Cardiac muscle cell (in vitro differentiated cells and primary cell): ENCODE measurements at regions not wholly inside any gene's neighbourhood (a gene's known extent, or its start where the extent isn't known, plus 50 kb on each side); places are given as distances from the start of the nearest gene placed in this dataset.

Experiments
- DNase-seq, 2 donors: peaks; one replicate each; pipeline versions ENCODE4 v3.0.0 to v3.0.0-alpha.2; 2010 to 2017; ENCODE audit warnings: low read depth in 1 of 2, low spot score in 1 of 2
- H3K27ac ChIP-seq: fragments of 200-600 bp; sonication (generic); 2 replicates; pipeline ENCODE4 v1.5.1; 2016
- H3K27me3 ChIP-seq: fragments of 200-600 bp; sonication (generic); 2 replicates; pipeline ENCODE4 v1.6.0; 2016; ENCODE audit warnings: control low read depth
- H3K36me3 ChIP-seq: fragments of 200-600 bp; sonication (generic); 2 replicates; pipeline ENCODE4 v1.5.1; 2016; ENCODE audit warnings: control low read depth
- H3K4me1 ChIP-seq: fragments of 200-600 bp; sonication (generic); 2 replicates; pipeline ENCODE4 v1.8.1; 2017; ENCODE audit warnings: low read depth, mild to moderate bottlenecking, mixed run types
- H3K4me3 ChIP-seq: fragments of 200-600 bp; sonication (generic); 2 replicates; pipeline ENCODE4 v1.5.1; 2016; ENCODE audit warnings: mild to moderate bottlenecking
- H3K9me3 ChIP-seq: fragments of 200-600 bp; sonication (generic); 2 replicates; pipeline ENCODE4 v1.5.1; 2017; ENCODE audit warnings: low read depth, mild to moderate bottlenecking, control low read depth
- CTCF ChIP-seq: IDR thresholded peaks from 2 replicates; pipeline ENCODE4 v1.5.1; 2012; ENCODE audit warnings: low read depth, mild to moderate bottlenecking, low read length

GRCh38 chr10:42981358-42982236 lies 95.3 kb upstream of the RET start:
- DNase-seq, result no peak
- H3K4me1 ChIP-seq, result no peaks in the 10 kb centered on the region
- H3K36me3 ChIP-seq, result no peaks in the 10 kb centered on the region
- no peak overlapping the region for H3K27ac ChIP-seq
- TF ChIP-seq CTCF, result no peak
- no peaks in the 10 kb centered on the region for H3K9me3 ChIP-seq
- H3K4me3 ChIP-seq, result no peak overlapping the region
- no peaks in the 10 kb centered on the region for H3K27me3 ChIP-seq

DNA sequence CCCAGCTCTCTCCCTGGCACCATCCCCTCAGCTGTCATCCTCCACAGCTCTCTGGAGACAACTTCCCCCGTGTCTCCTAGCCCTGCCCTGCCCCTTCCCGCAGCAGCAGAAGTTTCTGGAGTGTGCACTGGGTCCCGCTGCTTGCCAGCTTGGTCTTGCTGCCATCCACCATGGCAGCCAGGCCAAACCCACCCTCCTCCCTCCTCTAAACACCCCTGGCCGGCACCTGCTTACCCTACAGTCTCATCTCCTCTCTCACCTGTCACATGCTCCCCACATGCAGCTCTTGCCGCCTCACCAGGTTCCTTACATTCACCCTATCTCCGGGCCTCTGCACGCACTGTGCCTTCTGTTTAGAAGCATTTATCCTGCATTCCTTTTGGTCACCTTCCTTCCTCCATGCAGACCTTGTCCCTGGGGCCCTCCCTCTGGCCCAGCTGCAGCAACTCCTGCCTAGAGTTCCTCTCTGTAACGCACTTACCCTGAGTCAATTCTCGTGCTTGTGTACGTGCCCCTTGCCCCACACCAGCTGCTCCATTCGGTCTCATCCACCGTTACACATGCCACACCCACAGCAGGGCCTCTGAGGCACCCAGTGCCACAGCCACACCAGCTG lies 93.9 kb upstream of the RET start:
- TF ChIP-seq CTCF, result no peak
- no peak overlapping the region for H3K27ac ChIP-seq
- no peaks in the 10 kb centered on the region for H3K9me3 ChIP-seq
- no peaks in the 10 kb centered on the region for H3K4me1 ChIP-seq
- no peaks in the 10 kb centered on the region for H3K27me3 ChIP-seq
- no peak overlapping the region for H3K4me3 ChIP-seq
- no peaks in the 10 kb centered on the region for H3K36me3 ChIP-seq
- DNase-seq, result no peak

- no peak overlapping the region for H3K4me3 ChIP-seq
- no peaks in the 10 kb centered on the region for H3K9me3 ChIP-seq
- H3K27ac ChIP-seq, result no peak overlapping the region
- no peaks in the 10 kb centered on the region for H3K4me1 ChIP-seq
- no peaks in the 10 kb centered on the region for H3K27me3 ChIP-seq
- TF ChIP-seq CTCF, result no peak
- DNase-seq, result no peak
- H3K36me3 ChIP-seq, result no peaks in the 10 kb centered on the region
These were observed 93.3 kb upstream of the RET start for GRCh38 chr10:42983591-42983990.

DNA sequence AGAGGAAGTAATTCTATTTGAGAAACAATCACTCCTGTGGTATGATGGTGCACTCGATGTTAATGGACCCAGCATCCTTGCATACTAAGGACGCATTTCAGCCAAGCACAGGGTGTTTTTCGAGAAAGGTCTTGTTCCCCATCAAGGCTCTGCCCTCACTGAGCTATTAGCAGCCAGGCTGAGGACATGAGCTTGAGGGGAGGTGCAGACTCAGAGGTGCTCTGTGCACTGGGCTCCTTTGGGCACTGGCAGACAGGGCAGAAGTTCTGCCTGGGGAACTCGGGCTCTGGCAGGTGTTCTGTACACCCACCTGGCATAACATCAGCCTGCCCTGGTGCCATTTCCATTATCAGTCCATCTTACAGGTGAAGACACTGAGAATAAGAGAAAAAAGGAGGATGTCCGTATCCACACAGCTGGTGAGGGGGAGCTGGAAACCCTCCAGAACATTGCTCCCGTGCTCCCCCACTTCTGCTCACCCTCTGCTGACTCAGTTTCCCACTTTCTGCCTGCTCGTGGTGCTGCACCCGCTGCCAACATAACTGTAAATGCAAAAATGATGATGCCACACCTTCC lies 92.7 kb upstream of the RET start:
- no peaks in the 10 kb centered on the region for H3K9me3 ChIP-seq
- no peak for TF ChIP-seq CTCF
- H3K4me3 ChIP-seq, result no peak overlapping the region
- no peaks in the 10 kb centered on the region for H3K4me1 ChIP-seq
- no peak for DNase-seq
- H3K36me3 ChIP-seq, result no peaks in the 10 kb centered on the region
- no peak overlapping the region for H3K27ac ChIP-seq
- no peaks in the 10 kb centered on the region for H3K27me3 ChIP-seq

GRCh38 chr10:42984761-42985325 lies 92.0 kb upstream of the RET start:
- Histone ChIP-seq H3K27ac (no peak overlapping the region), H3K27me3 (no peaks in the 10 kb centered on the region), H3K9me3 (no peaks in the 10 kb centered on the region), H3K36me3 (no peaks in the 10 kb centered on the region), H3K4me1 (no peaks in the 10 kb centered on the region), H3K4me3 (no peak overlapping the region)
- no peak for DNase-seq
- no peak for TF ChIP-seq CTCF
